Heart left ventricle (tissue), 13 donors: ENCODE measurements at regions not wholly inside any gene's neighbourhood (a gene's known extent, or its start where the extent isn't known, plus 50 kb on each side); places are given as distances from the start of the nearest gene placed in this dataset.

Experiments used
- POLR2A ChIP-seq, 2 donors: fragments of 450-650 bp; IDR thresholded peaks; one replicate each; pipeline ENCODE4 v1.6.1; 2017; ENCODE audit warnings: antibody characterized with exemption in 2 of 2, mild to moderate bottlenecking in 2 of 2, moderate library complexity in 2 of 2
- TF ChIP-seq, protein P1 (sequence below), 12 donors: fragments of 200-600 bp; sonication (generic) in 4 of 12; IDR thresholded peaks; one replicate each; pipeline versions ENCODE4 v1.5.0 to v1.8.0; 2018 to 2022; ENCODE audit warnings: antibody characterized with exemption in 12 of 12, mild to moderate bottlenecking in 5 of 12
- donor health status: ischemic (EF 13 %, LVEDD 7.1; RV severe dilation, severe dysfunction).
- donor health status: DM: no; HTN: yes; CAD: no.
- donor health status: DM: no; HTN: no; CAD: no.
- donor health status: ischemic (EF 25% LVEDD 6.9; RV normal size, moderate dysfunction).
- donor health status: ischemic (EF 25% LVEDD 5.7; RV mildly dilated, moderate dysfunction).
- donor health status: ischemic (EF 35%, LVEDD 5.7; RV mildly dilated, moderate dysfunction).
- donor health status: nonischemic (EF 11% LVEDD 7.7; RV severe dilation, severe dysfunction).
- donor health status: DM: yes; HTN: yes; CAD: no.
- donor health status: PGD.
- donor health status: ischemic (EF 29% LVEDD 5.4; RV normal size, mild dysfunction).
- donor health status: nonischemic (EF 23%, LVEDD 6.1; RV moderate dilation, normal function).

DNA sequence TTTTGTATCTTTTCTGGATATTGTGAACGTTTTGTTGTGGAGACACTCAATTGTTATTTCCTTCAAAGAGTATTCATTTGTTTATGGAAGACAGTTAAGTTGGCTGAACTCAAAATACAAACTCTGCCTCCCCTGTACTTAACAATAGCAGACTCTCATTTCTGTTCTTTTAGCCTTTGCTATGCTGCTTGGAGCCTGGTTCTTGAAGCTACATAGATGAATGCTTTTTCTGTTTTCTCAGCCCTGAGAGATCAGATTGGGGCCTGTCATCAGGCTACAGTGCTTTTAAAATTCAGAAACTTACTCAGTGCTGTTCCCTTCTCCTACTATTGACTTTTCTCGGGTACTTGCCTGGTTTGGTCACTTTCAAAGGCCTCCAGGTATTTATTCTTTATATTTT, 215.7 kb upstream of the LYPLAL1 start:
- no peak for TF ChIP-seq POLR2A (IDR thresholded peaks at IDR 0.05)
- TF ChIP-seq, protein P1, sequence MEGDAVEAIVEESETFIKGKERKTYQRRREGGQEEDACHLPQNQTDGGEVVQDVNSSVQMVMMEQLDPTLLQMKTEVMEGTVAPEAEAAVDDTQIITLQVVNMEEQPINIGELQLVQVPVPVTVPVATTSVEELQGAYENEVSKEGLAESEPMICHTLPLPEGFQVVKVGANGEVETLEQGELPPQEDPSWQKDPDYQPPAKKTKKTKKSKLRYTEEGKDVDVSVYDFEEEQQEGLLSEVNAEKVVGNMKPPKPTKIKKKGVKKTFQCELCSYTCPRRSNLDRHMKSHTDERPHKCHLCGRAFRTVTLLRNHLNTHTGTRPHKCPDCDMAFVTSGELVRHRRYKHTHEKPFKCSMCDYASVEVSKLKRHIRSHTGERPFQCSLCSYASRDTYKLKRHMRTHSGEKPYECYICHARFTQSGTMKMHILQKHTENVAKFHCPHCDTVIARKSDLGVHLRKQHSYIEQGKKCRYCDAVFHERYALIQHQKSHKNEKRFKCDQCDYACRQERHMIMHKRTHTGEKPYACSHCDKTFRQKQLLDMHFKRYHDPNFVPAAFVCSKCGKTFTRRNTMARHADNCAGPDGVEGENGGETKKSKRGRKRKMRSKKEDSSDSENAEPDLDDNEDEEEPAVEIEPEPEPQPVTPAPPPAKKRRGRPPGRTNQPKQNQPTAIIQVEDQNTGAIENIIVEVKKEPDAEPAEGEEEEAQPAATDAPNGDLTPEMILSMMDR (IDR thresholded peaks at IDR 0.05), result no peak
